Esophagus mucosa (tissue), 1 donor: ENCODE measurements at regions not wholly inside any gene's neighbourhood (a gene's known extent, or its start where the extent isn't known, plus 50 kb on each side); places are given as distances from the start of the nearest gene placed in this dataset.

Experiments
- ATAC-seq: fragments of 200-7000 bp; cut with Tn5 transposase; one replicate; pipeline ENCODE4 v1.9.1; 2020
- donor health status: DM: yes; HTN: yes; CAD: no.

DNA sequence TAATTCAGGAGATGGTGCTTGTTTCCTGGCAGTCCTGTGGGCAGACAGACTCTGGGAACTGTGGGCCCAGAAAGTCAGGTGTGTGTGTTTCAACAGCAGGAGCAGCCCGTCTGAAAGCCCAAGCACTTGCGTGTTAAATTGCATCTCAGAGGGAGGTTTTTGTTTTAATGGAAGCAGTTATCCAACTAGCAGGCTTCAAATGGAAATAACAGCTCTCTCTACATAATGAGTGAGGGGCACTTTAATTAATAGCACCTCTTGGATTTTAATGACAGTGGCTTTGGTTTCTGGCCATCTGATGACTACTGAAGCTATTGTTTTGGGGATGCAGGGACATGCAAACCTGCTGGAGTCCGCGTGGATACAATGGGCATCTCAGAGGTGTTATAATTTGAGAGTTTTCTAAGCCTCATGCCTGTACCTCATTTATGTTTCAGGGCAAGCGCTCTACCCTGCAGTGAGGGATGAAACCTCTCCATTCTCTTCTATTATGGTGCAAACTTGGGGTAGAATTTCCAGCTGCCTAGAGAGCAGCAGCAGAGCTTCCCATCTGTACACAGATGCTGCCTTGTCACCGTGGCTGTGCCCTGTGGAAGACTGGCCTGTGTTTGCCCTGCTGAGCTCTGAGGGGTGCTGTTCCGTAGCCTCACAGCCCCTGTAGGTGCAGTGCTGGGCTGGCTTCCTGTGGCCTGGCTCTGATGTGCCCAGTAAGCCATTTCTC lies 206.6 kb upstream of the GPR26 start:
- ATAC-seq = no peak

DNA sequence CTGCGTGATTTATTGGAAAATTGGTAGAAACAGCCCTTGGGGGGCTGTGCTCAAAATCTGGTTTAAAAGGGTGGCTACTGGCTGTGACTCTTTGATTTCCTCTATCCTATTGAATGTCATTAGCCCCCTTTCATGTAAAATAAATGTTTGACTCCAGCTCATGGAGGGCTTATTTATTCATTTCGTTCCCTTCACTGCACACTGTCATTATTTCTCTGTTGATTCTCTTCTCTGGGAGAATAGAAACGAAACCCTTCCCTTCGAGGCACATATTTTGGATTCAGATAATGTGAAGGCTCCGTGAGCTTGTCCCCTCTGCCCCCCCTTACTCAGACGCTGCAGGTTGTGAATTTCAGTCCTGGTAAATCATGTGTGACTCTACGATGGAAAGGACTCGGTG lies 203.9 kb upstream of the GPR26 start:
- no peak for ATAC-seq

DNA sequence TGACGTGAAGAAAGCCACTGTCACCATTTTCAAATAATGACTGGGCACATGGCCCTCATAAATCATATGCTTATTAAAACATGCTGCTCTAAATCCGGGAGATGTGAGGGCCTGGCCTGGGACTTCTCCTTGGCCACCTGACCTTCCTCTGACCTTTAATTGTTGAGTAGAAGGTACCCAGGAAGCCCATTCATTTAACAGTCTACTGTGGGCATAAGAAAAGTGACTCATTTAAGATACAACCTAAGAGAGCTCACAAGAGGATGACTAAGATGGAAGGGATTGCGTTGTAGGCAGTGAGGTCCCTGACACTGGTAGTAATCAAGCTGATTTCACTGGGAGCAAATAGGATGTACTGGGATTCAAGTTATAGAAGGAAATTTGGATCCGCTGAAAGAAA lies 203.4 kb upstream of the GPR26 start:
- ATAC-seq = no peak

DNA sequence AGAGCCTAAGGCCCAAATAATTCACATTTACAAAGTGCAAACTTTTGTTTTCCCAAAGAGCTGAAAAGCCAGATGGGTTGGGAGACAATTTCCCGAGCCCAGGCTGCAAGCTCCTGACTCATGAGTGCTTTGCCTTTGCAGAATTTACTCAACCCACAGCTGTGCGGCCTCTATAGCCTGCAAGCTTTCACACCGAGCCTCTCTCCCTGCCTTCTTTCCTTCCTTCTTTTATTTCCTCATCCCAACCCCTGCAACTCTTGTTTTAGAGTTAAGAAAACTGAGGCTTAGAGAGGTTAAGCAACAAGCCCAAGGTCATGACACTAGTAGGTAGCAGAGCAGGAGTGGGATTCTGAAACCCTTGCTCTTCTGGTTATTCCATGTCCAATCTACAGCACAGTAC lies 203.0 kb upstream of the GPR26 start:
- ATAC-seq = no peak

DNA sequence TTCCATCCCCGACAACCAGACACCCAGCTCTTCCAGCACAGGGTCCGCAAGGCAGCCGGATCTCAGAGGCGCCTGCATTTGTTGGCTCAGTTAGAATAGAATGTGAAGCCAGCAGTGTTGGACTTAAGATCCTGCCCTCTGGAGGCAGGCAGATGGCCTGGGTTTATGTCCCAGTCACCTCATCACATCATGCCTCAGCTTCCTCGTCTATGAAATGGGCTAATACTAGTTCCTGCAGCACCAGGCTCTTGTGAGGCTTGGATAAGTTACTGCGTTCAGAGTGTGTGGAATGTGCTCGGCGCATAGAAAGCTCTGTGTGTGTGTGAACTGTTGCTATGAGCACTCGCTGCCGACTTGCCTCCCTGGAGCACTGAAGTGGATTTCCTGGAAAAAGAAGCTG lies 202.5 kb upstream of the GPR26 start:
- no peak for ATAC-seq

DNA sequence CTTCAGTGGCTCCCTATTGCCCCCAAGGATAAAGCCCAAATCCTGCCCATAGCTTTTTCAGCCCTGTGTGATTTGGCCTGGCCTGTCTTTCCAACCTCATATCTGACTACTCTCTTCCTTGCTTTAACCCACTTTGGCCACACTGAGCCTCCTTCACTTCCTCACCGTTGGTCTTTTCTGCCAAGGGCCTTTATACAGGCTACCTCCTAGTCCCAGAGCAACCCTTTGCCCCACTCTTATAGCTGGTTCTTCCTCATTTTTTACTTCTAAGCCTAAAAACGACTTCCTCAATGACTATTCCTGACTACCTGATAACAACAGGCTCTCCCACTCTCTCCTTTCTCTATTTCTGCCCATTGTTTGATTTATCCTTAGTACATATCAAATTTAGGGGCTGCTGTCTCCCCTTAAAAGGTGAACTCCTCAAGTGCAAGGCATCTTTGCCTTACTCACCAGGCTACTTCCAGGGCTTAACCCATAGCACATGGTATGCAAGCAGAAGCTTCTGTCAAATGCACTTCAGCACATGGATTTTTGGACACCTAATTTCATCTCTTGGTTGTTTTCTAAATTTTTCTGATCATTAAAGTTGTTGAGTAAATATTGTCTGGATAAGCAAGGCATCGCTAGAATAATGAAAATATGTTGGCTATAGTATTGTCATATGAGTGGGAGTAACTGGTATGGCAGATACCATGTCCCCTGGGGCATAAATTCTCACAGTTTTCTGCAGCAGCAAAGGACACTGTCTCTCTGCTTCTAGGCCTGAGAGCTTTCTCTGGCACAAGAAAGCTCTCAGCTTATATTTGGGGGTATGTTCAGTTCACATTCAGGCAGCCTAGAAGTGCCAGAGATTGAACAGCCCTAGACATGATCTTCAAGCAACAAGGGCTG lies 201.5 kb upstream of the GPR26 start:
- no peak for ATAC-seq

DNA sequence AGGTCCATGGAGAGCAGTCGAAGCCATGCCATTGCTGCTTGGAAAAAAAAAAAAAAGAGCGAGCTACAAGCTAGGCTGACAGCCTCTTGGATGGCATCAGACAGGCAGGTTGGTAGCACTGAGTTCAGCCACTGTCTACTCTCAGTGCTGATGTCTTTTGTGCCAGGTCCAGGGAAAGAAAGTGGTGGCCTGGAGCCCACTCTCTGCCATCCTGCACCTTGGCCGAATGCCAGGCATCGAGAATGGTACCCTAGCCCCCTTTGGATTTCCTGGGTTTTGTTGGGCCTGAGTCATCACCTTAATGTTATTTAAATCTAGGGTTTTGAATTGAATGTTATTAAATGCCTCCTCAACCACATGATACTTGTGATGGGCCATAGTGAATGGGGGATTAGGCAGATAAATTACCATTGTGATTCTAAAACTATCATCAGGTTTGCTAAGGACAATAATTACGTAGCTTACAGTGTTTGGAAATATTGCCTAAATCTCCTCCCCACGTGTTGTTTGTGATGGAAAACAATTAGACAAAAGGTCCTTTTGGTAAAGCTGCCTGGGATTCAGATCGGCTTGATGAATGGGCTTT lies 195.7 kb upstream of the GPR26 start:
- ATAC-seq = no peak

DNA sequence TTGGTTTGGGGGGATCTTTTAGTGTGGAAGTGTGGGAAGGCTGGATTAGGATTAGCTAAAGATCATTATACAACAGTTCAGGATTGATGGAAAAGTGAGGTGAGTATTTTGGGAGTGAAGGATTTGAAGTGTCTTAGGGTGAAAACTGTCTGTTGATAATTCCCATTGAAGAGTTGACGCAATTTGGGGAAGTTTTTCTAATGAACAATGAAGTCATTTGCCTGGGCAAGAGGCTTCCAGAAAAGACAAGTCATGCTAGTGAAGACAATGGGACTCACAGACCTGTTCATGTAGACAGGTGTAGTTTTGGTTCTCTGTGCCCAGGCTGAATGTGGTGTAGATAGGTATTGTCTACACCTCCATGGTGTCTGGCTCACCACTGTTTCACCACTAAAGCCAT lies 194.3 kb upstream of the GPR26 start:
- ATAC-seq = no peak

DNA sequence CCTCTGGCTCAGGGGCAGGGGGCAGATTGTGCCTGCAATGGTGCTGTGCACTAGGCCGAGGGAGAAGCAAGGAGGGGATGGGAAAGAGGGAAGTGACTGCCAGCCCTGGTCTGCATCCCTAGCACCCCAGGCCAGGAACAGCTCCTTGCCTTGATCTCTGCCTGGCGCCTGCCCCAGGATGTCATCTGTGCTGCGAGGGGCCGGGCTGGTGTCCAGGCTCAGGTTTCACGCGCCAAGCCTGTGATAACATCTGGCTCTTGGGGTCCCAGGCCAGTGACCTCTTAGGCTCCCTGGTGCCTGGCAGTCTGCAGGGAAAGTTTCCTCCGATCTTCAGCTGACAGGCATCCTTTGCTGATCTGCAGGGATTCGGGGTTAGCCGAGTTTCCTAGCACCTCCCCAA lies 193.5 kb upstream of the GPR26 start:
- ATAC-seq = no peak

DNA sequence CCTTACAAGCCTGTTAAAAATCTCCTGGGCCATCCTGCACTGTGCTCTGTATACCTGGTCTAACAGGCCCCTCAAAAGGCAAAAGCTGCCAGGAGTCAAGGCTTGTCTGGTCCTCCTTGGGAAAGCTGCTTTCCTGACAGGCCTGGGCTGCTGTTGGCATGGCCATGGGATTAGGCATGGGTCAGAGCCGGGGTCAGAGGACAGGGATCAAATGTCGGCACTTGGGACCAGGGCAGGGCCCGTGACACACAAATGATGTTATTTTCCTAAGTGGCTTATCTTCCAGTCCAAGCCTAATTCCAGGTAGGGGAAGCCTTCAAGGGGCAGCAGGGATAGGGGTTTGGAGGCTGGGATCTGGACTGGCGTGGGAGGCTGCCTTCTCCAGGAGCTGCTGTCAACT lies 191.5 kb upstream of the GPR26 start:
- no peak for ATAC-seq

DNA sequence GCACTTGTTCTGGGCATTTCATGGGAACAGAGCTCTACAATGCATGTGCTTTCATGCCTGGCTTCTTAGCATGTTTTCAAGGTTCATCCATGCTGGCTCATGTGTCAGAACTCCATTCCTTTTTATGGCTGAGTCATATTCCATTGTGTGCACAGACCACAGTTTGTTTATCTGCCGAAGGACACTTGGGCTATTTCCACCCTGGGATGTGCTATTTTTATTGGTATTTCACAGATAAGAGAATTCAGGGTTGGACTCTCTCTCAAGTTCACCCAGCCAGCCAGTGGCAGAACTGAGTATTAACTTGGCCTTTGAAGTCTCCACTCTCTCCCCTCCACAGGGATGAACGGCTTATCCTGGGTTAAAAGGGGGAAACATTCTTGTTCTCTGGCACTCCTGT lies 190.7 kb upstream of the GPR26 start:
- ATAC-seq = no peak

DNA sequence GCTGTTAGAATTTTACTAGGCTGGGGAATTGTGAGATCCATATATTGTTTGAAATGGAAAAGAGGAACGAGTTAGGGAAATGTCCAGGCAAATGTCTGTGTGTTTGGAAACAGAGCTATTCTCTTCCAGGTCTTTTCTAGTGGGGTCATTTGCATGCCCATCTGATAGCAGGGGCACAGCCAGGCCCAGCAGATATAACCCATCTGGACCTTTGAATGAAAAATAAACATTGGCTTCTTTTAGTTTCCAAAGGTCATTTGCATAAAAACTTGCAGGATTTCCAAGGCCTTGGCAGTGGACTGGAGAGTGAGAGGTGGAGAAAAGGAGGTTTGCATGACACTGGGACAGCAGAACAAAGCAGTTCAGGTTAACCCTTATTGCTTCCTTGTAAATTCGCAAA lies 188.0 kb upstream of the GPR26 start:
- no peak for ATAC-seq

DNA sequence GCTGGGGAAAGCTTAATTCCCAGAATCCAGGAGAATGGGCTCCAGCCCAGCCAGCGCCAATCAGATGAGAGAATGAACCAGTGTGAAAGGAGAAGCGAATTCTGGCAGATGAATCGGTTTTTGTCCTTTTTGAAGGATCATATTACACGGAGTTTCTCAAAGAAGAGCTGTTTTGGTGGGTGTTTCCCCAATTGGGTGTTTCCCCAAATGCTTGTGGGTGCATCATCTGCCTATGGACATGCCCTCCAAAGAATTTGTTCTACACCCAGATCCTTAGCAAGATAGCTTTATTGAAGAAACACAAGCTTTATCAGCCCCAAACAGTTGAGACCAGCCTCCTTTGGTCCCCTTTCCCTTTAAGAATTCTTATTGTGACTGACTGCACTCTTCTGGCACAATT lies 186.5 kb upstream of the GPR26 start:
- no peak for ATAC-seq

DNA sequence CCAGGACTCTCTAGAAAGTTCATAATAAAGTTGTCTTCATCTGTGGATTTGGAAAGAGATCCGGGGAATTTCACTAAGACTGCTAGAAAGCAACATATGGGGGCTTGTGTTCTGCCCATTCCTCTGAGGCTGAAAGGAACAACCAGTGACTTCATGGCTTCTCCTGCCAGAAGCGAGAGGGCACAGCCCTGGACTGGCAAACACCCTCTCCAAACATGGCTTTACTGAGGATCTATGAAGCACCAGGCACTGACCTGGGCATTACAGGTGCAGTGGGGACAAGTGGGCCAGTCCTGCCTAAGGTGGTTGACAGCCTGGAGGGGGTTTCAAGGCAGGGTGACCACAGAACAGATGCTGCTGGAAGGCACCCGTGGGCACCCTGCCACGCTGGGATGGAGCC lies 185.8 kb upstream of the GPR26 start:
- ATAC-seq = no peak

DNA sequence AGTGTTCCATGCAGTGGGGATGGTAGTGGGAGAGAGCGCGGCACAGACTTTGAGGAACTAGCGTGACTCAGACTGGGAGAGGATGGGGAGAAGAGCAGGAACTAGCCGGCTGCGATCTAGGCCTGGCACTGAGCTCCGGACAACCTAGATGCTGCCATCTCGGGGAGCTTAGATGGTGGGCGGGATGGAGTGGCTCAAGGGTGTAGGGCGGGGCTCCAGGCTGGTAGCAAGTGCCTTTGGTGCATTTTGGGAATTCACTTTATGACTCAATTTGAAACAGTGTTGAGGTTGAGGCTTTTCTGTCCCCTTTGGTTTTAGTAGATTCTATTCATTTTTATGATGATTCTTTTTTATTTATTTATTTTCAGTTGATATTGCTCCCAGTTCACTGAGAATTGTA lies 185.3 kb upstream of the GPR26 start:
- no peak for ATAC-seq

DNA sequence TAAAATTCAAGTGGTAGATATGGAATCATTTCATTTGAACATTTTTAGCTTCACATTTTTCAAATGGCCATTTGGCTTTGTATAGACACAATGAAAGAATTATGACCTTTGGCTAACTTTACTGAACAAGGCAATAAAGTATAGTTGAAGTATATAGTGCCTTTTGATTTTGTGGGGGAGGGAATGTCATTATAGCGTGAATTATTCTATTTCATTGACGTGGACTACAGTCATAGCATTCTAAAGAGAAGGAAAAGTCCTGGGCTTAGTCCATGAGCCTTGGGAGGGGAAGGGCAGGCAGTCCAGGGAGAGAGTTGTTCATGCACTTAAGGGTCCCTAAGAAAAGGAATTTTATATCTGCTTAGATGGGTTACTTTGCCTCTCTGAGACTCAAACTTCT lies 181.4 kb upstream of the GPR26 start:
- no peak for ATAC-seq

DNA sequence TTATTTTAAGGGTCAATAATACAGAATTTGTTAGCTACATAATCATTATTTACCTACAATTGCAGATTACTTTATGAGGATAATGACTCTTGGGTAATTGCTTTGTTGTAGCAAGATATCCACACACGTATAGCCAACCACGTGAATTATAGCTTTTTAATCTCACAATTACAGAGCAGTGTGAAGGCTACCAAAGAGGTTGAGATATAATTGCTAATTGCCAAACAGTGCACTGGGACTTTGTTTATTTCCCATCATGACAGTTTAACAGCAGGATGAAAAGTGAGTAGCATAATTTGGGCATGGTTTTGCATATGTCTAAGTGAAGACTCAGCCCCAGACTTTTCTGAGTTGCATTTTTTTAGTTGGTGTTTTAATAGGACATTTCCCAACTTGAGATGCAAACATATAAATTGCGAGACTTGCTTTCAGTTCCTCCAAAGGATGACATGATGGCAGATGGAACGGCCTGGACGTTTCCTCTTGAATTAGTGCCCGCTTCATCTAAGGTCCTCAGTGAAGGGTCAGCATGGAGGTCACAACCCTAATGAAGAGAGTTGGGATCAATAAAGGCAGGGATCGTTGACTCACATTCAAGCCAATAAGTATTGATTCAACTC lies 180.7 kb upstream of the GPR26 start:
- ATAC-seq = no peak

DNA sequence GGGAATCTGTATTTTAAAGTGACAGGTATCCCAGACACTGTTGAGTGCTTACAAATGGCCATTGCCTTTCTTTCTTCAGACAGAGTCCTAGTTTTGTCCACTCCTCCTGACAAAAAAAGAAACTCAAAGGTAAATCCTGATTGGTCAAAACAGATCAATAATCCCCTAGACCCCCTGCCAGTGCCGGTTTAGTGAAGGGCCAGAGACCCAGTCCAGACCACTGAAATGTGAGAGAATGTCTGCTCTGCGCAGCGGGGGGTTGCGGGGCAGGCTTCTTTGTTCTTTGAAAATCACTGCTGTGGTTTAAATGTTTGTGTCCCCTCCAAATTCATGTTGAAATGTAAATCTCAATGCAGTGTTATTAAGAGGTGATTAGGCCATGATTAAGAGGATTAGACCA lies 177.7 kb upstream of the GPR26 start:
- no peak for ATAC-seq

DNA sequence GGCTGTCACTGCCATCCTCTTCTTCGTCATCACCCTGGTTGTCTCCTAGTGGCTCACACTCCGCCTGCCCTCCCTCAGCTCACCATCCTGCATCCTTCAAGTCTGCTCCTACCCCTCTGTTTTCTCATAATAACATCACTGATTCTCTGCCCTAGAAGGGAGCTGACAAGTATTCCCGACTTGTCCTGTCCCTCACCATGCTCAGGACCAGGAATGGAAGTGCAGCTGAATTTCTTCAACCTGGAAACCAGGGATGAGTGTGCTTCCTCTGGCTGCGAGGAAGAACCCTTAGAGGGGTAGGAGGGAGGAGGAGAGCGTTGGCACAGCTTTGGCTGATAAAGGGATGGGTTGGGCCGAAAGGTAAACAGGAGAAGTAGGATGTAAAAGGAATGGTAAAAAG lies 174.8 kb upstream of the GPR26 start:
- no peak for ATAC-seq

DNA sequence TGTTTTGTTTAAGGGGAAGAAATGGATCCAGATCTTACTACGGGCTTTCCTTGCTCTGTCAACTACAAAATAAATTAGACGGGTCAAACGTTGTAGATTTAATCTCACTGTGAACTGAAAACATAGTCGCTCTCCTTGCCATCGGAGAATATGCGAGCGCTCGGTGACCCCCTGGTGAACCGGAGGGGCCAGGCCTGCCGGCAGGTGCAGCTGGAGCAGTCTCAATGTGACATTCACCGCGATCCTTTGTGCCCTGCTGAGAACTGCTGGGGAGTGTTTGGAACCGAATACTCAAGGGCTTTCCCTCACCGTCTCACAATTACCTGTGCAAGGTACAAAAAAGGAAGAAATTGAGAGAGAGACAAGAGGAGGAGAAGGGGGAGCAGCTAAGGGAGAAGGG lies 174.1 kb upstream of the GPR26 start:
- ATAC-seq = no peak

DNA sequence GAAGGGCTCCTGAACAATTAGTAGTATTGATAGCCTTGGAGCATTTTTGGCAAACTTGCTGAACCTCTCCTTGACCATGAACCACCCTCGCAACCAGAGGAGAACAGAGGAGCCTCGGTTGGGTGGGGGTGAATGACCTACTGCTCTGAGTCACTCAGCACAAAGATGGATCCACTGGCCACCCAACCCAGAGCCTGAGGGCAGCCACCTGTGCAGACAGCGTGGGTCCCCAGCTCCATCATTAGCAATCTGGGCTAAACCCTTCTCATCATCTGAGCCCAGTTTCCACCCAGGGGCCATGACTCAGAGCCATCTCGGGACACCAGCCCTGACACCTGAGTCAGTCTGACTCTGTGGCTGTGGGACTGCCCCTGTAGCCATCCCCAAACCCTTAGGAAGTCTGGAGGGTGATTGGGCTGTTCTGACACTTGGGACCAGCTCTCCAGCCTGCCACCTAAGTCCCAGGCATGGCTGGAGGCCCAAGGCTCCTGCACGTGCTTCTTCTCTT lies 171.8 kb upstream of the GPR26 start:
- ATAC-seq = no peak

DNA sequence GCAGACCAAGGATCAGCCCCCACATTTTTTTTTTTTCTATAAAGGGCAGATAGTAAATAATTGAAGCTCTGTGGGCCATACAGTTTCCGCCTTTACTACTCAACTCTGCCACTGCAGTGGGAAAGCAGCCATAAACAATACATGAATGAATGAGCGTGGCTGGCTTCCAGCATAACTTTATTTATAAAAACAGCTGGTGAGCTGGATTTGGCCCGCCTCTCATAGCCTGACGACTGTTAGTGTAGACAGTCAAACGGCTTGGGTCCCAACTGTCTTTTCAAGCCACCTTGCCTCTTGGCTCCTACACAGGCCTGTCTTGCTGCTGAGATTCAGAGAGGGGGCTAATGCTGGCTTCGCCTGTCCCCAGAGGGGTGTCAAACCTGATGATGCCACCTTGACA lies 169.8 kb upstream of the GPR26 start:
- no peak for ATAC-seq

DNA sequence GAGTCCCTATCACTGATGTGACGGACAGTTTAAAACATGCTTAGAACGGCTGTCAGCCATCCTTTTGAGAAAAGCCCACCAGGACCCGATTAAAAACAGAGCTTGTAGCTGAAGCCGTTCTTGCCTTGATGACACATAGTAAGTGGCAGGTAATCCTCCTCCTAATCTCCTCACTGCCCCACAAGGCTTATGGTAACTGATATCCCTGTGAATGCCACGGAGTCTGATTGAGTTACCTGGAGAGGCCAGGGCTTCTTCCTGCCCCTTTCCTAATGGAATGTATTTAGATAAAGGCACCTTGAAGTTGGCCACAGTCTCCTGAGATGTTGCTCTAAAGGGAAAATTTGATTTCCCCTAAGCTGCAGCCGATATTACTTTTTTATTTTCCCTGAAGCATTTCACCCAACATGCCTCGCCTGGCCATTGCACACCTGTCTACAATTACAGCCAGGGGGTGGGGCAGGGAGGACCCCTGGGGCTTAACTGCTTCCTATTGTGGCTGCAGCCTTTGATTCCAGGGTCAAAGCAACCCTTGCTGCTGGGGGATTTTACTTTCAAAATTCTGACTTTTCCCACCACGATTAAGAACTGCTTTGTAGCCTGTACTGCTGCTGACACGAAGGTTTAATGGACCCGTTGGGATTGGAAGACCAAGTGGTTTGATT lies 169.0 kb upstream of the GPR26 start:
- ATAC-seq = no peak
